Right atrium auricular region (tissue), 2 donors: ENCODE measurements at regions not wholly inside any gene's neighbourhood (a gene's known extent, or its start where the extent isn't known, plus 50 kb on each side); places are given as distances from the start of the nearest gene placed in this dataset.

Source experiments
- DNase-seq: peaks from one replicate; pipeline ENCODE4 v3.0.0-alpha.2; 2019; ENCODE audit warnings: low spot score
- H3K27ac ChIP-seq, 2 donors: fragments of 200-600 bp; sonication (generic); 1 replicate in 1 of 2; 2 replicates in 1 of 2; pipeline ENCODE4 v1.5.1; 2016 to 2019
- H3K27me3 ChIP-seq, 2 donors: fragments of 200-600 bp; sonication (generic); one replicate each; pipeline versions ENCODE4 v1.5.1 to v1.6.0; 2017 to 2019
- H3K36me3 ChIP-seq: fragments of 200-600 bp; sonication (generic); one replicate; pipeline ENCODE4 v1.5.1; 2016
- H3K4me1 ChIP-seq, 2 donors: fragments of 200-600 bp; sonication (generic); one replicate each; pipeline versions ENCODE4 v1.5.1 to v1.6.0; 2017 to 2019
- H3K4me3 ChIP-seq, 2 donors: fragments of 200-600 bp; sonication (generic); 1 replicate in 1 of 2; 2 replicates in 1 of 2; pipeline ENCODE4 v1.5.1; 2017 to 2019; ENCODE audit warnings: mild to moderate bottlenecking in 1 of 2, moderate library complexity in 1 of 2
- H3K9me3 ChIP-seq, 2 donors: fragments of 200-600 bp; sonication (generic); one replicate each; pipeline ENCODE4 v1.5.1; 2019
- TF ChIP-seq, protein P1 (sequence below), 2 donors: fragments of 200-600 bp; sonication (generic); IDR thresholded peaks; one replicate each; pipeline ENCODE4 v1.5.1; 2019; ENCODE audit warnings: antibody characterized with exemption in 2 of 2

DNA sequence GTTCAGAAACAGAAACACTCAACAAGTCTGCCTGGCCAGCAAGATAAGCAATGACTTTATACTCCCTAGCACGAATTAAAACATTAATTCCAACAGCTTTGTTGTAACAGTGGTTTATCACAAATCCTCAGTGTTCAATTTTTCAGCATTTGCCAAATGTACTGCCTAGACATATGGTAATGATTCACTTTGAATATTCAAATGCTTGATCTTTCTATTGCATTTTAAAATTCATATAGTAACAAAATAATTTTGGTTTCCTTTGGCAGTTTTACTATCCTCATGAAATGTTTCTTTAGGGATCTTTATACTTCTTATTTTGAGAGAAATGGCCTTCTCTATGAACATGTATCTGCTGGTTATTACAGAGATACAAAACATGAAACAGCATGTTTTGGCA lies 851.8 kb upstream of the NXPH2 start:
- TF ChIP-seq, protein P1, sequence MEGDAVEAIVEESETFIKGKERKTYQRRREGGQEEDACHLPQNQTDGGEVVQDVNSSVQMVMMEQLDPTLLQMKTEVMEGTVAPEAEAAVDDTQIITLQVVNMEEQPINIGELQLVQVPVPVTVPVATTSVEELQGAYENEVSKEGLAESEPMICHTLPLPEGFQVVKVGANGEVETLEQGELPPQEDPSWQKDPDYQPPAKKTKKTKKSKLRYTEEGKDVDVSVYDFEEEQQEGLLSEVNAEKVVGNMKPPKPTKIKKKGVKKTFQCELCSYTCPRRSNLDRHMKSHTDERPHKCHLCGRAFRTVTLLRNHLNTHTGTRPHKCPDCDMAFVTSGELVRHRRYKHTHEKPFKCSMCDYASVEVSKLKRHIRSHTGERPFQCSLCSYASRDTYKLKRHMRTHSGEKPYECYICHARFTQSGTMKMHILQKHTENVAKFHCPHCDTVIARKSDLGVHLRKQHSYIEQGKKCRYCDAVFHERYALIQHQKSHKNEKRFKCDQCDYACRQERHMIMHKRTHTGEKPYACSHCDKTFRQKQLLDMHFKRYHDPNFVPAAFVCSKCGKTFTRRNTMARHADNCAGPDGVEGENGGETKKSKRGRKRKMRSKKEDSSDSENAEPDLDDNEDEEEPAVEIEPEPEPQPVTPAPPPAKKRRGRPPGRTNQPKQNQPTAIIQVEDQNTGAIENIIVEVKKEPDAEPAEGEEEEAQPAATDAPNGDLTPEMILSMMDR (IDR thresholded peaks at IDR 0.05), result no peak
- no peaks in the 10 kb centered on the region for H3K9me3 ChIP-seq
- DNase-seq, result no peak
- H3K27ac ChIP-seq, result no peak overlapping the region
- no peaks in the 10 kb centered on the region for H3K36me3 ChIP-seq
- H3K4me1 ChIP-seq, result no peaks in the 10 kb centered on the region
- H3K4me3 ChIP-seq, result no peak overlapping the region
- H3K27me3 ChIP-seq, result no peaks in the 10 kb centered on the region

DNA sequence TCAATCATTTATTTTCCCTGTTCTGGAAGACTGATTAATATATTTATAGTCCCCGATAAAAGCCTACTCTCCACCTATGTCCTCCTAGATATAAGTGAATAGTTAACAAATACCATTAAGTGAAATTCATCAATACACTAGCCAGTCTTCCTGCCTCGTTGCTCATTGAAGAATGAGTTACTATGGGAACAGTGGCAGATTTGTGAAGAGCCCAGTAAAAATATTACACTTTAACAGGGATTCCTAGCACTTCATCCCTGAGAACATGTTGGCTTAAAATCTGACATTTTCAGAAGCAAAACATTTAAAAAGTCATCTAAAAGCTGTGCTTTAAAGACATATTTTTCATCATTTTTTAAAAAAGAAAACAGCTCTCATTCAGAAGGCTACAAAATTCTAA lies 848.7 kb upstream of the NXPH2 start:
- DNase-seq, result no peak
- no peaks in the 10 kb centered on the region for H3K27me3 ChIP-seq
- H3K4me1 ChIP-seq, result no peaks in the 10 kb centered on the region
- TF ChIP-seq, protein P1 (IDR thresholded peaks at IDR 0.05), result no peak
- H3K9me3 ChIP-seq, result no peaks in the 10 kb centered on the region
- no peak overlapping the region for H3K4me3 ChIP-seq
- no peaks in the 10 kb centered on the region for H3K36me3 ChIP-seq
- no peak overlapping the region for H3K27ac ChIP-seq

DNA sequence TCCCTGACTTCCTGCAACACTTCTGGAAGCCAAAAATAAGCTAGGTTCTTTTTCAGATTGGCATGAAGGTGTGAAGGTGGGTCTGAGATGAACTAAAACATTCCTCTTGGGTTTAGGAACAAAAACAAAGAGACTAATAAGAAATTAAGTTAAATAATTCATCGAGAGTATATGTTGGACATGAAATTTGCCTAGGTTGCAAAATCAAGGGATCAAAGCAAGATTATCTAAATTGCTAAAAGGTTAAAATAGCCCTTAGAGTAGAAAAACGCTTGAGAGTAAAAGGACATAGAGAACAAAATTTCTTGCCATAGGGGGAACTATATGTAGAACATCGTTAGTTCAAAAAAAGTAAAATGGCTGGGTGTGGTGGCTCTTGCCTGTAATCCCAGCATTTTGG lies 845.9 kb upstream of the NXPH2 start:
- Histone ChIP-seq H3K4me1 (no peaks in the 10 kb centered on the region), H3K27ac (no peak overlapping the region), H3K9me3 (no peaks in the 10 kb centered on the region), H3K36me3 (no peaks in the 10 kb centered on the region), H3K4me3 (no peak overlapping the region), H3K27me3 (no peaks in the 10 kb centered on the region)
- no peak for DNase-seq
- TF ChIP-seq, protein P1 (IDR thresholded peaks at IDR 0.05), result no peak

DNA sequence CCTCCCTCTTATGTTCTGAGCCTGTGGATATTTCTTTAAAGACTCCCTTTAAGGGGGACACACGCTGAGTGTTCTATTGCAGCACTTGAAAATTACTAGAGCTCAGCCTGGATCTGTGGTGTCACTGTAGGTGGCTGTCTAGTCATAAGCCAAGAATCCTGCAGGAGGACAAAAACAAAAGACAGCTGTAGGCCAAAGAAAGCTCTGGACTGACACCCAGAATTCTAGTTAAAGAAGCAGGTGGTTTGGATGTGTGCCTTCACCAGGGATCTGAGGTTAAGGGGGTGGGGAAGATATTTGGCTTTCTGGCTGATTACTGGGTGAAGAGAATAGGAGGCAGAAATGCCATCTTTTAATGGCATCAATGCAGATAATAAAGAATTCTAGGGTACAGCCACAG lies 842.5 kb upstream of the NXPH2 start:
- H3K4me3 ChIP-seq, result no peak overlapping the region
- peaks cover 0 to 13% of the 10 kb centered on the region in 2 donors for H3K9me3 ChIP-seq
- no peaks in the 10 kb centered on the region for H3K27me3 ChIP-seq
- TF ChIP-seq, protein P1 (IDR thresholded peaks at IDR 0.05), result no peak
- no peak overlapping the region for H3K27ac ChIP-seq
- no peaks in the 10 kb centered on the region for H3K36me3 ChIP-seq
- no peak for DNase-seq
- no peaks in the 10 kb centered on the region for H3K4me1 ChIP-seq

DNA sequence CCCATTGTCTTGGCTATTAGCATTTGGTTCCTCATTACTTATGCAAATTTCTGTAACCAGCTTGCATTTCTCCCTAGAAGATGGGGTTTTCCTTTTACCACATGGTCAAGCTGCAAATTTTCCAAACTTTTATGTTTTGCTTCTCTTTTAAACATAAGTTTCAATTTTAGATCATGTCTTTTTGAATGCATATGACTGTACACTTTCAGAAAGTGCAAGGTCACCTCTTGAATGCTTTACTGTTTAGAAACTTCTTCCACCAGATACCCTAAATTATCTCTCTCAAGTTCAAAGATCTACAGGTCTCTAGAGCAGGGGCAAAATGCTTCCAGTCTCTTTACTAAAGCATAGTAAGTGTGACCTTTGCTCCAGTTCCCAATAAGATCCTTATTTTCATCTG lies 837.6 kb upstream of the NXPH2 start:
- H3K36me3 ChIP-seq, result no peaks in the 10 kb centered on the region
- H3K9me3 ChIP-seq, result peaks cover 0 to 13% of the 10 kb centered on the region in 2 donors
- no peak for DNase-seq
- no peaks in the 10 kb centered on the region for H3K4me1 ChIP-seq
- H3K4me3 ChIP-seq, result no peak overlapping the region
- no peak overlapping the region for H3K27ac ChIP-seq
- TF ChIP-seq, protein P1 (IDR thresholded peaks at IDR 0.05), result no peak
- H3K27me3 ChIP-seq, result no peaks in the 10 kb centered on the region

DNA sequence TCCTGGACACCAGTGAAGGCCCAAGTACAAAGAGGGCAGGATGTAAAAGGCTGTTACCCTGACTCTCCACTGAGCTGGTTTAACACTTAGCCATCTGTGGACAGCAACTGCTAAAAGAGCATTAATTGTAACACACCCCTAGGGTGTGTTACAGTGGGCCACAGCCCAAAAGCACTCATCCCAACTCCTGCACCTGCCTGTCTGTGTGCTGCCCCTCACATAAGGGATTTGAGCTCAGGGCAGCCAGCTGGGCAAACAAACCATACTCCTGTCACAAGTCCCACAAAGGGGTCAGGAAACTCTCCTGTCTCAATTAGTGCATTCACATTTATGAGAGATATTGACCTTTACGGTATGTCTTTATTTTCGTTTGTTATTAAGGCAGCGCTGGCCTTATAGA lies 833.1 kb upstream of the NXPH2 start:
- TF ChIP-seq, protein P1 (IDR thresholded peaks at IDR 0.05), result no peak
- no peak overlapping the region for H3K27ac ChIP-seq
- no peaks in the 10 kb centered on the region for H3K4me1 ChIP-seq
- H3K27me3 ChIP-seq, result no peaks in the 10 kb centered on the region
- H3K36me3 ChIP-seq, result no peaks in the 10 kb centered on the region
- peaks cover 0 to 6% of the 10 kb centered on the region in 2 donors for H3K9me3 ChIP-seq
- no peak for DNase-seq
- H3K4me3 ChIP-seq, result no peak overlapping the region
